Ovary (tissue), 3 donors: ENCODE measurements at regions not wholly inside any gene's neighbourhood (a gene's known extent, or its start where the extent isn't known, plus 50 kb on each side); places are given as distances from the start of the nearest gene placed in this dataset.

Source experiments
- CTCF ChIP-seq, 3 donors: fragments of 450-650 bp in 2 of 3; fragments of 200-600 bp in 1 of 3; IDR thresholded peaks; one replicate each; pipeline versions ENCODE4 v1.5.1 to v1.8.0; 2016 to 2022; ENCODE audit warnings: antibody characterized with exemption in 3 of 3, mild to moderate bottlenecking in 1 of 3
- EP300 ChIP-seq: sonication (generic); formaldehyde crosslinking; IDR thresholded peaks from one replicate; pipeline ENCODE4 v1.6.1; 2017; ENCODE audit warnings: antibody characterized with exemption
- POLR2A ChIP-seq: fragments of 450-650 bp; IDR thresholded peaks from one replicate; pipeline ENCODE4 v1.6.1; 2017; ENCODE audit warnings: antibody characterized with exemption, mild to moderate bottlenecking, moderate library complexity
- donor health status: DM: no; HTN: no; CAD: no.

- no peak for TF ChIP-seq CTCF (IDR thresholded peaks at IDR 0.05)
- TF ChIP-seq EP300 = no peak
- no peak for TF ChIP-seq POLR2A
These were observed 332.5 kb downstream of the CCER1 start for GRCh38 chr12:90622431-90622830.
